Colonic mucosa (tissue), 4 donors: ENCODE measurements at regions not wholly inside any gene's neighbourhood (a gene's known extent, or its start where the extent isn't known, plus 50 kb on each side); places are given as distances from the start of the nearest gene placed in this dataset.

Experiments
- DNase-seq: peaks from one replicate; pipeline ENCODE4 v3.0.0-alpha.2; 2020
- H3K27ac ChIP-seq: fragments of 200-600 bp; one replicate; pipeline ENCODE4 v1.8.0; 2021
- H3K27me3 ChIP-seq: fragments of 200-600 bp; one replicate; pipeline ENCODE4 v1.8.0; 2021
- H3K36me3 ChIP-seq: fragments of 200-600 bp; one replicate; pipeline ENCODE4 v1.8.0; 2021
- H3K4me1 ChIP-seq: fragments of 200-600 bp; one replicate; pipeline ENCODE4 v1.8.0; 2021; ENCODE audit warnings: mild to moderate bottlenecking
- H3K4me3 ChIP-seq: fragments of 200-600 bp; one replicate; pipeline ENCODE4 v1.8.0; 2021
- H3K9ac ChIP-seq, 2 donors: one replicate each; pipeline ENCODE4 v1.7.0; 2013; ENCODE audit warnings: control low read depth in 2 of 2, low read depth in 2 of 2, low read length in 2 of 2
- H3K9me3 ChIP-seq: fragments of 200-600 bp; one replicate; pipeline ENCODE4 v1.8.0; 2021
- intact Hi-C: fragments of 100-400 bp; cut with DNase I; formaldehyde crosslinking; loops from one replicate; pipeline ENCODE4 v1.14.1; 2022
- TF ChIP-seq, protein P1 (sequence below): fragments of 200-600 bp; IDR thresholded peaks from one replicate; pipeline ENCODE4 v1.8.0; 2022; ENCODE audit warnings: antibody characterized with exemption, mild to moderate bottlenecking
- donor health status: healthy.
- donor health status: DM: no; HTN: no; CAD: no.
- donor health status: DM: no; HTN: no; CAD: no.

DNA sequence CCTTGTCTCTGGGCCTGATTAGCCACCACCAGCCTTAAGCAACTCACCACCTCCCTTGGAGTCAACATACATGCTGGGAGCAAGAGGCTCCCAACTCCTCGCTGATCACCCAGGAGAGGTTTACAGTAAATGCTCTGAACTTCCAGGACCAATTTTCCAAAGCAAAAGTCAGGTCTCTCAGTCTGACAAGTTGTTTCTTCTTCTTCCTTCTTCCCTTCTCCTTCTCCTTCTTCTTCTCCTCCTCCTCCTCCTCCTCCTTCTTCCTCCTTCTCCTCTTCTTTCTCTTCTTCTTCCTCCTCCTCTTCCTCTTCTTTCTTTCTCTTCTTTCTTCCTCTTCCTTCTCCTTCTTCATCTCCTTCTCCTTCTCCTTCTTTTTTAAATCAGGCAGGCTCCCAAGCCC is 148.2 kb downstream of the NECTIN1 start:
- Histone ChIP-seq H3K4me3 (no peak overlapping the region), H3K4me1 (peaks cover 4% of the 10 kb centered on the region), H3K9me3 (no peaks in the 10 kb centered on the region), H3K9ac (no peak overlapping the region), H3K27ac (no peak overlapping the region), H3K27me3 (peaks cover 21% of the 10 kb centered on the region), H3K36me3 (no peaks in the 10 kb centered on the region)
- TF ChIP-seq, protein P1, sequence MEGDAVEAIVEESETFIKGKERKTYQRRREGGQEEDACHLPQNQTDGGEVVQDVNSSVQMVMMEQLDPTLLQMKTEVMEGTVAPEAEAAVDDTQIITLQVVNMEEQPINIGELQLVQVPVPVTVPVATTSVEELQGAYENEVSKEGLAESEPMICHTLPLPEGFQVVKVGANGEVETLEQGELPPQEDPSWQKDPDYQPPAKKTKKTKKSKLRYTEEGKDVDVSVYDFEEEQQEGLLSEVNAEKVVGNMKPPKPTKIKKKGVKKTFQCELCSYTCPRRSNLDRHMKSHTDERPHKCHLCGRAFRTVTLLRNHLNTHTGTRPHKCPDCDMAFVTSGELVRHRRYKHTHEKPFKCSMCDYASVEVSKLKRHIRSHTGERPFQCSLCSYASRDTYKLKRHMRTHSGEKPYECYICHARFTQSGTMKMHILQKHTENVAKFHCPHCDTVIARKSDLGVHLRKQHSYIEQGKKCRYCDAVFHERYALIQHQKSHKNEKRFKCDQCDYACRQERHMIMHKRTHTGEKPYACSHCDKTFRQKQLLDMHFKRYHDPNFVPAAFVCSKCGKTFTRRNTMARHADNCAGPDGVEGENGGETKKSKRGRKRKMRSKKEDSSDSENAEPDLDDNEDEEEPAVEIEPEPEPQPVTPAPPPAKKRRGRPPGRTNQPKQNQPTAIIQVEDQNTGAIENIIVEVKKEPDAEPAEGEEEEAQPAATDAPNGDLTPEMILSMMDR: no peak
- DNase-seq: no peak
- intact Hi-C loops: no loop called here

DNA sequence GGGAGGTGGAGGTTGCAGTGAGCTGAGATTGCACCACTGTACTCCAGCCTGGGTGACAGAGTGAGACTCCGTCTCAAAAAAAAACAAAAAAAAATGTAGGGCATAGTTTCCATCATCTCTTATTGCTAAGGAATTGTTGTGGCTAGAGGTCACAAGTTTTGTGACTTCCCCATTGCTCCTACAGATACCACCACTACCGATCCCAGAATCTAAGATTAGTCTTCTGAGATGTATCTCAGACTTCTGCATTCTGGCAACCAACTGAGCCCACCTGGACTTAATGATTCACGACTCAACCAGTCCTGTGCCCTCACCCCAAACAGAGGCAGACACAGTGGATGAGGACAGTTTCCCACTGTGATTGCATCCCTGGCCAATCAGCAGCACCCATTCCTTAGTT is 148.9 kb downstream of the NECTIN1 start:
- H3K27me3 ChIP-seq: peaks cover 17% of the 10 kb centered on the region
- no peak overlapping the region for H3K9ac ChIP-seq
- no peak for DNase-seq
- no peak overlapping the region for H3K4me3 ChIP-seq
- H3K27ac ChIP-seq: no peak overlapping the region
- TF ChIP-seq, protein P1: no peak
- intact Hi-C loops: no loop called here
- no peaks in the 10 kb centered on the region for H3K9me3 ChIP-seq
- H3K4me1 ChIP-seq: peaks cover 4% of the 10 kb centered on the region
- no peaks in the 10 kb centered on the region for H3K36me3 ChIP-seq

DNA sequence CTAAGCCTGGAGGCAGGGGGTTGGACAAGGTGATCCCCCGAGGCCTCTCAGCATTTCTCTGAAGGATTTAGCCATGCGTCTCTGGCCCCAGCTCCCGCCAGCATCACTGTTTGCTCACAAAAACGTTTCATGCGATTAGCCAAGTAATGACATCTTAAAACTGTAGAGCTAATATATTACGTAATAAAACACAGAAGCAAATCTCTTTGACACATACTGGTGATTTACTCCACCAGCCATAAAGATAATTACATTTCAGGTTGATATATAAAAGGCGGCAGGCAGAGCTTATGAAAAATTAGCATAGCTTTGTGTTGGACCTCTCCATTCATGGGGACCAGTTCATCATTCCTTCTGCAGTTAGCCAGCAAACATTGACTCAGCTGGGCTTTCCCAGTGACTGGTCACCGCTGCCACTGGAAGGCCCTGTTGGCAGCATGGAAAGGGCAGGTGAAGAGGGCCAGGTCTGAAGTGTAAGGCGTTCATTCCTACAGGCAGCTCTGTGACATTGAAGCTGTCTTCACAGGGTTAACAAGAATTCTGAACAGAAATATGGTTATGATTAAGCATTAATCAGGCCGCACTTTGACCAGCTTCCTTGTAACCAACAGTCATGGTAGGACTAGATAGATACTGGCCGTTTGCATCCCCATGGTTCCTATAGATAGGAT is 150.3 kb downstream of the NECTIN1 start:
- Histone ChIP-seq H3K9me3 (no peaks in the 10 kb centered on the region), H3K9ac (no peak overlapping the region), H3K4me3 (no peak overlapping the region), H3K4me1 (no peaks in the 10 kb centered on the region), H3K36me3 (no peaks in the 10 kb centered on the region), H3K27ac (no peak overlapping the region), H3K27me3 (peaks cover 4% of the 10 kb centered on the region)
- DNase-seq: no peak
- TF ChIP-seq, protein P1: no peak
- intact Hi-C loops: no loop called here

DNA sequence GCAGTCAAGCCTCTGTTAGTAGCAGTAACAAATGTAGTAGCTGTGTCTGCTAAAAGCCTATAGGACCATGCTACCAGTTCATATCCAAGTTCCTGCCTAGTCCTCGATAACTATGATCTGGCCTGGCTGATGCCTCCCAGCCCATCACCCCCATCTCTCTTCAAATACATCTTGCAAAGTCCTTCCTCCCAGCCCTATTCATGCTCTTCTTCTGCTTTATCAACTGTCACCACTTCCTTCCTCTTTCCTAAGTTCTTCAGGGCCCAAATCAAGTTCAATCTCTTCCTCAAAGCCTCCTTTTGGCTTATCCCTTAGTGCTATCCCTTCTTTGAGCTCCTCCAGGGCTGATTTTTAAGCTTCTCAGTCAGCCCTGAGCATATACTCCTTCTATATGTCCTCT is 150.9 kb upstream of the THY1 start:
- no peak overlapping the region for H3K9ac ChIP-seq
- H3K4me3 ChIP-seq: no peak overlapping the region
- no peak for DNase-seq
- H3K36me3 ChIP-seq: no peaks in the 10 kb centered on the region
- TF ChIP-seq, protein P1: no peak
- no peaks in the 10 kb centered on the region for H3K27me3 ChIP-seq
- H3K4me1 ChIP-seq: no peaks in the 10 kb centered on the region
- H3K9me3 ChIP-seq: no peaks in the 10 kb centered on the region
- intact Hi-C loops: no loop called here
- H3K27ac ChIP-seq: no peak overlapping the region

DNA sequence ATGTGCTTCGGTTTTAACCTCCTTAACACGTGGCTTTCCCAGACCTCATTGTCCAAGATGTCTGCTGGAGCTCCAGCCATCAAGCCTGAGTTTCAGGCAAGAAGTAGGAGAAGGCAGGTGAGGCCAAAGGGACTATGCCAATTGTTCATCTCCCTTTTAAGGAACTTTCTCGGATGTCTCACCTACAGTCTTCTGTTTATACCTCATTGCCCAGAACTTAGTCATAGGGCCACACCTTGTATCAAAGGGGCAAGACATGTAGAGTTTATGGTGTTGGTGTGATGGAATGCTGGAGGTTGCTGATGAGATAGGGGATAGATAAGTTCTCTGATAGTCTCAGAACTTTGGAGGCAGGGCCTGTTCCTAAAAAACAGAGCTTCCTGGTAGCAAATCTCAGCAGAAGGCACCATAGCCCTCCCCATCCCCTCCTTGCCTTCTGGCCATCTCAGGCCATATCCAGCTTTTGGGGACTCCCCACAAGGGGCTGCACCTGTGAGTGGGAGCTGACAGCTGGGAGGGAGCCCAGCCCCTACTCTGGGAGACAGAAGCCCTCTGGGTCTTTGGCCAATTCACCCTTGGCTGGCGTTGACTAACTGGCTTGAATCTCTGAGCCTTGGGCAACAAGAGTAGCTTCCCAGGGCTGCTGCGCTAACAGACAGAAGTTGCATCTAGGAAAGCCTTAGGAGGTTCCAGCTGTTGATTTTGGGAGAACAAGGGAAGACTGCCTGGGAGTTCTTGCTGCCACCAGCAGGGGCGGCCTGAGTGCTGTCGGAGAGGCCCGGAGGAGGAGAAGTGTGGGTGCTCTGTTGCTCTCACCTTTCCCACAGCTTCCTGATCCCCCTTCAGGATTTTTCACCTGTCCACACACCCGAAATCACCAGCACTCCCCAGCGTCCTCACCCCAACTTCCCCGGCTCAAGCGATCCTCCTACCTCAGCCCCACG is 149.8 kb upstream of the THY1 start:
- TF ChIP-seq, protein P1: no peak
- Histone ChIP-seq H3K4me1 (no peaks in the 10 kb centered on the region), H3K9me3 (no peaks in the 10 kb centered on the region), H3K36me3 (no peaks in the 10 kb centered on the region), H3K27me3 (no peaks in the 10 kb centered on the region), H3K27ac (no peak overlapping the region), H3K4me3 (no peak overlapping the region), H3K9ac (no peak overlapping the region)
- no peak for DNase-seq
- intact Hi-C loops: no loop called here
